OCI-LY3 (cell line): ENCODE measurements at regions not wholly inside any gene's neighbourhood (a gene's known extent, or its start where the extent isn't known, plus 50 kb on each side); places are given as distances from the start of the nearest gene placed in this dataset.

Experiments
- EZH2phosphoT487 ChIP-seq: fragments of 200-600 bp; shearing (Covaris generic); IDR thresholded peaks from 2 replicates; pipeline ENCODE4 v1.6.1; 2018; ENCODE audit warnings: antibody characterized with exemption, mixed run types, low read depth
- TF ChIP-seq, protein P1 (sequence below): fragments of 200-600, 300-600 bp; sonication (generic); IDR thresholded peaks from 2 replicates; pipeline ENCODE4 v1.5.1; 2014; ENCODE audit warnings: antibody characterized with exemption, low read length, low read depth

DNA sequence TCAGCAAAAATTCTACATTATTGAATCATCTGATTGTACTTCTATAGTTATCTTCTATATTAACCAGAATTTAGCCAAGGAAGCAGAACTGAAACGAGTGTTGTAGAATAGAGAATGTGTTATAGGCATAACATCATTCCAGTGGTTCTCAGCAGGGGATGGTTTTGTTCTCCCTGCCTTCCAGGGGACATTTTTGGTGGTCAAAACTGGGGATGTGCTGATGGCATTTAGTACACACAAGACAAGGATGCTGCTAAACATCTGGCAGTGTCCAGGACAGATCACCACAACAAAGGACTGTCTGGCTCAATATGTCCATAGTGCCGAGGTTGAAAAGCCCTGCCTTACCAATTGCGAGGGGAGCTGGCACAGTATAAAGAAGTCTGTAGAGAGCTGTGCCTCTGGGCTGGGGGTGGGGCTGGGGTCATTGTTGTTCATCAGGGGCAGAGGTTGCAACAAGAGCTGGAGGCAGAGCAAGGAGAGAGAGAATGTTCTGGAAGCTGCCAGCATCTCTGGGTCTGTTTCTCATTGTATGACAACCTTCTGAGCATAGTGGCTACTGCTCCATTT is 1472.8 kb downstream of the AACS start:
- TF ChIP-seq, protein P1, sequence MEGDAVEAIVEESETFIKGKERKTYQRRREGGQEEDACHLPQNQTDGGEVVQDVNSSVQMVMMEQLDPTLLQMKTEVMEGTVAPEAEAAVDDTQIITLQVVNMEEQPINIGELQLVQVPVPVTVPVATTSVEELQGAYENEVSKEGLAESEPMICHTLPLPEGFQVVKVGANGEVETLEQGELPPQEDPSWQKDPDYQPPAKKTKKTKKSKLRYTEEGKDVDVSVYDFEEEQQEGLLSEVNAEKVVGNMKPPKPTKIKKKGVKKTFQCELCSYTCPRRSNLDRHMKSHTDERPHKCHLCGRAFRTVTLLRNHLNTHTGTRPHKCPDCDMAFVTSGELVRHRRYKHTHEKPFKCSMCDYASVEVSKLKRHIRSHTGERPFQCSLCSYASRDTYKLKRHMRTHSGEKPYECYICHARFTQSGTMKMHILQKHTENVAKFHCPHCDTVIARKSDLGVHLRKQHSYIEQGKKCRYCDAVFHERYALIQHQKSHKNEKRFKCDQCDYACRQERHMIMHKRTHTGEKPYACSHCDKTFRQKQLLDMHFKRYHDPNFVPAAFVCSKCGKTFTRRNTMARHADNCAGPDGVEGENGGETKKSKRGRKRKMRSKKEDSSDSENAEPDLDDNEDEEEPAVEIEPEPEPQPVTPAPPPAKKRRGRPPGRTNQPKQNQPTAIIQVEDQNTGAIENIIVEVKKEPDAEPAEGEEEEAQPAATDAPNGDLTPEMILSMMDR, result no peak
- no peak for TF ChIP-seq EZH2phosphoT487
